Fibroblast of skin of right quadriceps (primary cell): ENCODE measurements at regions not wholly inside any gene's neighbourhood (a gene's known extent, or its start where the extent isn't known, plus 50 kb on each side); places are given as distances from the start of the nearest gene placed in this dataset.
A peak's percentile ranks its signal among the peaks of the same experiment; 100 is the strongest.

ENCODE experiments used
- DNase-seq: peaks from one replicate; pipeline ENCODE4 v3.0.0-alpha.2; 2013

DNA sequence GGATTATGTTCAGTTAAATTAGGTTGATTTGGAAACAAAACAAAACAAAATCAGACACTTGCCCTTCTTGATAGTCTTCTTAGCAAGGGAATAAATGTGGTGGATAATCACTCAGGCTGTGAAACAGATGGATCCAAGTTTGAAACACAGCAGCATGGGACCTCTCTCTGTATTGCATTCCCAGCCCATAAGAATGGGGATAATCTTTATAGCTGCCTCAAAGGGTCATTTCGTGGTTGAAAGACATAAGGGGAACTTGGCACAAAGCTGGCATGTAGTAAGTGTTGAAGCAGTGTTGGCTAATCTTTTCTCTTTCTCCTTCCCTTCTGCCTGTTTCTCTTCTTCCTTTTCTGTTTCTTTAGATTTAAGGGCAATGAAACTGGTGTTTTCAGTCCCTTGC, 333.9 kb upstream of the TLE4 start:
- no peak for DNase-seq

- no peak for DNase-seq
Measured at GRCh38 chr9:79240774-79241173, 331.0 kb upstream of the TLE4 start.

DNA sequence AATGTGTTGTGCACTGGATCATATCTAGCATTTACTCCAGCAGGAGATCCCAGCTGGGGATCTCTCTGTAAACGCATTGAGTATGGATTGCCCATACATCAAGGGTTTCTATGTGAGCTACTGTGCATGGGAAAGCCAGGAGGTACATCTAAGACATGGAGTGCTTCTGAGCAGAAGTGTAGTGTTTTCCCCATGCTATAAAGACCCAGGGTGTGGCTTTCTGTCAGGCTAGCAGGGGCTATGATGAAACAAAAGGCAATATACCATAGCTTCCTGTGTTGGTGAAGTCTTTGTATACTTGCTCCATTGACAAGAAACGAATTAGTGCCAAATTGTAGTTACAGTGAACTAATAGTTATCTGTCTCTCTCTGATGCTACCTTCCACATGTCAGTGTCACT, 329.3 kb upstream of the TLE4 start:
- no peak for DNase-seq

DNA sequence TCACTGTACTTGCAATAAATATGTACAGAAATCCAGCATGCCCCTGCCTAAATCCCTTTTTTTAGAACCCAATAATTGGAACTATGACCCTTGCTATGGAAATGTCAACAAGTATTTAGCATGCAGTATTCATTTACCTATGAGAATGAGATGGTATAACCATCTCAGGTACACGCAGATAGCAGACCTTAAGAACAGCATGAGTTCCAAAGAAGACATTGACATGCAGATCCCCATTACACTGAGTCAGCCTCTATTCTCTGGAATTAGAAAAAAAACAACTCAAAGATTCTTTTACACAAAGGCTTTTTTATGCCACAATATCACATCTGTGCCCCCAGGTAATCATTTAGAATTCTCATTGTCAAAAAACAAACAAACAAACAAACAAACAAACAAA, 325.6 kb upstream of the TLE4 start:
- no peak for DNase-seq

- DNase-seq: no peak
Measured at GRCh38 chr9:79247021-79247420, 324.7 kb upstream of the TLE4 start.

GRCh38 chr9:79250806-79251205, 321.0 kb upstream of the TLE4 start:
- DNase-seq: no peak

DNA sequence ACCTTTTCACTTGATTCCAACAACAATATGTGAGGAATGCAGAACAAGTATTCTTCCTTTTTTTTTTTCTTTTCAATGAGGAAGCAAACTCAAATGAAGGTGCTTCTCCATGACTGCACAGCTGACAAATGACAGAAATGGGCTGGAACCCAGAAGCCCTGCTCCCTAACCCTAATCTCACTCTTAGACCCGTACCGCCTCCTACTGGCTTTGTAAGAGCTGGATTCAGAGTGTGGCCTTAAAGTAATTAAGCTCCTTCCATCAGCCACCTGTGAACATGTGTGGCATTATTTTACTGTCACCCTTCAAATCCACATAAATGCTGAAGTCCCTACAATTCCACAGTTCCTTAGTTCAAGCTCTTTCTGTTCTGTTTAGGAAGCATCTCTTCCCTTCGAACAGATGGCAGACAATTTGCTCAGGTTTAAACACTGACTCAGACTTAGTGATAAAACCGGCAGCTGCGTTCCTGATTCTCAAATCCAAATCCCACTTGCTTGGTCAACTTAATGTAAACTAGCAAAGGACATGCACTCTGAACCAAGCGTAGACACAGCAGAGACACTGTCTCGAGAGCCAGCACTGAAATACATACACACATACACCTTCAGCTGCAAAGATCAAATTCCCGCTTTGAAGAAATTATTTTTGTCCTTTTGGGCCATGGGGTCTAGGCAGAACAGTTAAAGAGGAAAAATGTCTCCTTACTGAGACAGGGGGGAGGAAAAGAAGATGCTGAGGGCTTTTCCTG, 316.7 kb upstream of the TLE4 start:
- no peak for DNase-seq

DNA sequence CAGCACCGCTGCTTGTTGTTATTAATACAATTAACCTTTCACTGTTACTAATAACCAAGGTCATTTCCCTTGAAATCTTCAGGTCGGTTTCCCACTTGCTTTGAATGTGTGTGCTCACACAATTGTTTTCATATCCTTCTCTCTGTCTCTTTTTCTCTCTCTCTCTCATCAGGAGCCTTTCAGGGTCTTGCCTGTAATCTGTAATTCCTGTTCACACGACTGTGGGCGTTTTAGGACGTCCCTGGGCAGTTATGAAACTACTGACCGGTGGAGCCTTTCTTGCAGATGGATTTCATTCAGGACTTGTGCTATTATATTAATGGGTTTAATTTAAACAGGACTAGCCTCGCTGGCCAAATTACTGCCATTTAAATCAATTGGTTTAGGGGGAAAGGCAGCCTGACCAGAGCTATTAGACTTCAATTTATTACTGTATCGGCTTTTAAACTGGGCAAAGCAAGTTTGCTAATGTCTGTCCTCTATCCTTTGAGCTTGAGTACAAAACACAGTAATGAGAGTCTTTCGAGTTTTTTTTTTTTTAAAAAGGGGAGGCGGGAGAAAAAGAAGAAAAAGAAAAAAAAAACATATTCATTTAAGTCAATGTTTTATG, 316.0 kb upstream of the TLE4 start:
- no peak for DNase-seq

DNA sequence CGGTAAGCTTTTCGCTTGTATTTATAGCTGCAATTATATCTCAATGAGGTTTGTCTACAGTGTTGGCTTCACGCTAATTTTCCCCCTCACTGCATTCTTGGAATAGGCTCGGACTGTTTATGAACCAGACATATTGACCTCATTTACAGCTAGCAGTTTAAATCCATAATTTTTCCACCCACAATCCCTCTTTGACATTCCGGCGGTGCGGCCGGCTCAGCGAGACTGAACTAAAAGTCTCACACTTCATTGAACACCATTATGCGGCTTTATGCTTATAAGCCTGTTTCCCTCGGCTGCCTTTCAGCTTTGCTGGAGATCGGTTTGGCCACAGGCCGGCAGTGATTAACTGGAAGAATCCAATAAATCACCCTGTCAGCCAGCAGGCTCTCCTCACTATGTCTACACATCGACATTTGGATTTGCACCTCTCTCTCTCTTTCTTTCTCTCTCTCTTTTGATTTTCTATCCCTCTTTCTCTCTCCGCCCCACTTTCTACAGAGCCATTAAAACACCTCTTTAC, 315.0 kb upstream of the TLE4 start:
- peak; percentile 97 for DNase-seq

- no peak for DNase-seq
Measured at GRCh38 chr9:79257228-79257781, 314.5 kb upstream of the TLE4 start.

- no peak for DNase-seq
Measured at GRCh38 chr9:79257790-79258351, 313.9 kb upstream of the TLE4 start.

GRCh38 chr9:79259858-79260257, 311.9 kb upstream of the TLE4 start:
- DNase-seq: no peak

- peak; percentile 48 for DNase-seq
Measured at GRCh38 chr9:79263628-79264027, 308.1 kb upstream of the TLE4 start.

DNA sequence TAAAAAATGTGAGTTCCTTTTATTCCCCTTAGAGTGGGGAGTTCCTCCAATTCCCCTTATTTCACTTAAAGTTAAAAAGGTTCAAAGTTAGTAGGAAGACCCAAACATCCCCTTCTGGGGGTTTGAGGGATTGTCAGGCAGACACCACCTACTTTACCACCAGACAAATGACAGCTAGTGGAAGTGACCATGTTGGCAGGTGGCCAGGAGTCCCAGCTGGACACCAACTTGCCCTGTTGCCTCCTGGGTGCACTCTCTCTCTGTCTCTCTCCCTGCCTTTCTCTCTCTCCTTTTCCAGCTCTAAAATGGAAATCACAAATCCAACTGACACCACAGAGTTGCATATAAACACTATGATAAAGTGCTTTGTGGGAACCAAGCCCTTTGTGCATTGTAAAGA, 307.7 kb upstream of the TLE4 start:
- no peak for DNase-seq

- DNase-seq: peak; percentile 43
Measured at GRCh38 chr9:79264511-79265355, 307.0 kb upstream of the TLE4 start.

- DNase-seq: no peak
Measured at GRCh38 chr9:79266986-79267385, 304.8 kb upstream of the TLE4 start.

DNA sequence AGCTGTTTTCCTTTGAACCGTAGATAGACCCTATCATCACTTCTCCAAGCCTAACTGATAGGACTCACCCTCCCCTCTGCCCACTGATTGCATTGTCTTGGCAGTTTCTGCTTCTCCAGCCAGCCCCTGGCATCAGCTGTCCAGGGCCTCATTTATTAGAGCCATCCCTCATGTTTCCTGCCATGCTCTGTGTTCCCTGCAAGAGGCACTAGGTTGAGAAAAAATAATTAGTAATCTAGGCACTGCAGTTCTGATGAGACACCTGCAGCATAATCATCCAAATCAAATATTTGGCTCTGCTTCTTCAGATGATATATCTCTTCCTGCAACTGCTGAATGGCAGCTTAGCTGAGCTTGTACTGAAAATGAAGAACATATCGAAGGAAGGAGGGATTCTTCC, 303.0 kb upstream of the TLE4 start:
- DNase-seq: no peak

DNA sequence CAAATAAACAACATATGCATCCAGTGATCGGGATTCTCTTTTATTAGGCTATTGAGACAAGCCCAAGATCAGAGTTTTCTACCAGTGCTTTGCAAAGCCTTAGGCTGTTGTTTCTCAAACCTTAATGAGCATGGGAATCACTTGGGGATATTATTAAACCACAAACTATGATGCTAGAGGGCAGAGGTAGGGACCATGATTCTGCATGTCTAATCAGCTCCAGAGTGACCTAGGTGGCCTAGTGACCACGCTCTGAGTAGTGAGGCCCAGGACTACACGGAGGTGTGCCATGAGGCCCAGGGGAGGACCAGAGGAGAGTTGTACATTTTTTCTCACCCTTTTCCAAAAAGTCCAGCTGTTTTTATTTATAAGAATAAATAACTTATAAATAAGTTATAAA, 298.5 kb upstream of the TLE4 start:
- DNase-seq: no peak

DNA sequence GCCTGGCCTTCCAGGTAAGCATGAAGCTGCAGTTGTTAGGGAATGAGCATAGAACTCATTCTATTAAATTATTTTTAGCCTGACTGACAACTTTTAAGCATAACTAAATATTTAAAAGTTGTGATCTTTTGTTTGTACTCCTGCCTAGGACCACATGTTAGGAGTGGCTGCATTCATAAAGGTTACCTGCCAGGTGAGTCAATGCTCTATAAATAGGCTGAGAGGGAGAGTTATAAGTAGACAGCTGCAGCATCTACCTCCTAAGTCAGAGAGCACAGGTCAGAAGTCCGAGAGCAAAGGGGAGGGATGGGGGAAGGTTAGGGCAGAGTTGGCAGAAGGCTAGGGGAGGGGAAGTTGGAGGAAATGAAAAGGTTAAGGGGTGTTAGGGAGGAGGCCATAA, 292.4 kb upstream of the TLE4 start:
- no peak for DNase-seq

DNA sequence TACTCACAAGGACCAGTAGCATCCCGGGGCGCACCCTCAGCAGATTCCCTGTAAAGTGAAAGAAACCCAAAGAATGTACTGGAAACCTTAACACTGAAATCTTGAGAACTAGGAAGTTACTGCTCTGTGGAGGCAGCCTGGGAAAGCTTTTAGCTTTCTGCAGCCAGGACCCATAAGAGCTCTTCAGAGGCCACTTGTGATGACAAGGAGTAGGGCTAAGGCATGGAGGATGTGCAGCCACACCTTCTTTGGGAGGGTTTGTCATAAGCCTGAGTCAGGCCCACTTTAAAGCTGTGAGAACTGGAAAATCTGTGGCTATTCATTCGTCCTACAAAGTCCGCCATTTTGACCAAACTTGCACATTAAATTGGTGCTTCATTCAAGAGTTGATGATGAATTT, 291.1 kb upstream of the TLE4 start:
- no peak for DNase-seq

DNA sequence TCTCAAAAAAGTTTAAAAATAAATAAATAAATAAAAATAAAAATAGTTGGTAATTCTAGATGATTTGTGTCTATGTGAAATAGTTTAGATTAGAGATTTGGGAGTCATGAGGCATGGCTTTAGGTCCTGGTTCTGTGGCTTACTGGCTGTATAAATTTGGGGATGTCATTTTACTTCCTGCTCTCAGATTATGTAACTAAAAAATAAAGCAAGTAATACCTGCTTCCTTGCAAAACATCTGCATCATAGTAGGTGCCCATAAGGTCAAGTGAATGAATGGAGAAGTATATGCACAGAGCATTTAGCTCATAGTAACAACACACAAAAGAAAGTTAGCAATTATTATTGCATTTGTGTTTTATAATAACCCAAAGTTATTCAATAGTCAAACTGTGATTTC, 287.7 kb upstream of the TLE4 start:
- no peak for DNase-seq

- no peak for DNase-seq
Measured at GRCh38 chr9:79286992-79287707, 284.6 kb upstream of the TLE4 start.
